Omental fat pad (tissue), 3 donors: ENCODE measurements at regions not wholly inside any gene's neighbourhood (a gene's known extent, or its start where the extent isn't known, plus 50 kb on each side); places are given as distances from the start of the nearest gene placed in this dataset.

Source experiments
- ATAC-seq: fragments of 150-250 bp; one replicate; pipeline ENCODE4 v1.9.1; 2016; ENCODE audit warnings: mild to moderate bottlenecking, moderate library complexity; ENCODE audit not compliant: low FRiP score
- DNase-seq: peaks from one replicate; pipeline ENCODE4 v3.0.0-alpha.2; 2019; ENCODE audit warnings: low spot score
- TF ChIP-seq, protein P1 (sequence below), 3 donors: fragments of 450-650 bp; IDR thresholded peaks; one replicate each; pipeline ENCODE4 v1.5.1; 2016 to 2017; ENCODE audit warnings: antibody characterized with exemption in 3 of 3, mild to moderate bottlenecking in 3 of 3, moderate library complexity in 2 of 3

GRCh38 chr3:163766112-163766511 lies 1312.2 kb downstream of the SI start:
- ATAC-seq (no peak), DNase-seq (no peak)
- TF ChIP-seq, protein P1, sequence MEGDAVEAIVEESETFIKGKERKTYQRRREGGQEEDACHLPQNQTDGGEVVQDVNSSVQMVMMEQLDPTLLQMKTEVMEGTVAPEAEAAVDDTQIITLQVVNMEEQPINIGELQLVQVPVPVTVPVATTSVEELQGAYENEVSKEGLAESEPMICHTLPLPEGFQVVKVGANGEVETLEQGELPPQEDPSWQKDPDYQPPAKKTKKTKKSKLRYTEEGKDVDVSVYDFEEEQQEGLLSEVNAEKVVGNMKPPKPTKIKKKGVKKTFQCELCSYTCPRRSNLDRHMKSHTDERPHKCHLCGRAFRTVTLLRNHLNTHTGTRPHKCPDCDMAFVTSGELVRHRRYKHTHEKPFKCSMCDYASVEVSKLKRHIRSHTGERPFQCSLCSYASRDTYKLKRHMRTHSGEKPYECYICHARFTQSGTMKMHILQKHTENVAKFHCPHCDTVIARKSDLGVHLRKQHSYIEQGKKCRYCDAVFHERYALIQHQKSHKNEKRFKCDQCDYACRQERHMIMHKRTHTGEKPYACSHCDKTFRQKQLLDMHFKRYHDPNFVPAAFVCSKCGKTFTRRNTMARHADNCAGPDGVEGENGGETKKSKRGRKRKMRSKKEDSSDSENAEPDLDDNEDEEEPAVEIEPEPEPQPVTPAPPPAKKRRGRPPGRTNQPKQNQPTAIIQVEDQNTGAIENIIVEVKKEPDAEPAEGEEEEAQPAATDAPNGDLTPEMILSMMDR (IDR thresholded peaks at IDR 0.05): no peak

GRCh38 chr3:163753033-163753432 lies 1325.3 kb downstream of the SI start:
- TF ChIP-seq, protein P1 (IDR thresholded peaks at IDR 0.05): no peak
- DNase-seq (no peak), ATAC-seq (no peak)

DNA sequence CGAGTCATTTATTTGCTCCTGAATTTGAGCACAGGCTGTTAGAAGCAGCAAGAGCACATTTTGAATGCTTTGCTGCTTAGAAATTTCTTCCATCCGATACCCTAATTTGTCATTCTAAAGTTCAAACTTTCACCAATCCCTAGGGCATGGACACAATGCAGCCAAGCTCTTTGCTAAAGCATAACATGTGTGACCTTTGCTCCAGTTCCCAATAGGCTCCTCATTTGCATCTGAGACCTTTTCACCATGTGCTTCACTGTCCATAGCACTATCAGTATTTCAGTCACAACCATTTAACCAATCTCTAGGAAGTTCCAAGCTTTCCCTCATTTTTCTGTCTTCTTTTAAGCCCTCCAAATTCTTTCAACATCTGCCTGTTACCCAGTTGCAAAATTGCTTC lies 1333.1 kb downstream of the SI start:
- ATAC-seq (no peak), DNase-seq (no peak)
- TF ChIP-seq, protein P1 (IDR thresholded peaks at IDR 0.05): no peak

- no peak for DNase-seq
These were observed 1342.9 kb downstream of the SI start for GRCh38 chr3:163735394-163735793.

DNA sequence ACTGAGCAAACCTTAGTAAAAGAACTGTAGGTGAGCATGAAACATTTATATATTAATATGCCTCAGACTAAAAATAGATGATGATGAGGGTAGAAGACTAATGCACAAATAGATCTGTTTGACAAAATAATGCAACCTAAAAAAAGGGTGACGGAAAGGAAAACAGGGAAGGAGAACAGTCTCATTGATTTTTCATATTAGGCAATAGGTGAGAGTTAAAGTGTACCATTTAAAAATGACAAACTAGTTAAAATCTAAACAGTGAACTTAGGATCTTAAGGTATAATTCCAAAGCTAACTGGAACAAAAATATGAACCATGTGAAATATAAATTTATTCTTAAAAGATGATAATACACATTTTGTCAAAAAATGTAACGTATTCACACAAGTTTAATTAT lies 1347.6 kb downstream of the SI start:
- no peak for ATAC-seq
- TF ChIP-seq, protein P1 (IDR thresholded peaks at IDR 0.05): no peak

More at GRCh38 chr3:163735394-163735793, 1342.9 kb downstream of the SI start:
- TF ChIP-seq, protein P1 (IDR thresholded peaks at IDR 0.05): no peak
- ATAC-seq: no peak

GRCh38 chr3:163726125-163726524 lies 1352.2 kb downstream of the SI start:
- DNase-seq: no peak
- TF ChIP-seq, protein P1 (IDR thresholded peaks at IDR 0.05): no peak
- ATAC-seq: no peak

More for the DNA sequence above, 1347.6 kb downstream of the SI start:
- no peak for DNase-seq

- TF ChIP-seq, protein P1 (IDR thresholded peaks at IDR 0.05): no peak
- ATAC-seq: no peak
- no peak for DNase-seq
These were observed 1355.9 kb downstream of the SI start for GRCh38 chr3:163722405-163722804.
